CD4-positive, alpha-beta T cell treated with Interleukin-15 for 1 hour (primary cell): ENCODE measurements at regions not wholly inside any gene's neighbourhood (a gene's known extent, or its start where the extent isn't known, plus 50 kb on each side); places are given as distances from the start of the nearest gene placed in this dataset.
"Not testable (repeated sequence)": the region's sequence is repeated elsewhere in the genome, so short reads cannot be mapped to it uniquely, and the experiment has no call there.

Experiments used
- DNase-seq: peaks from one replicate; pipeline ENCODE4 v3.0.0-alpha.2; 2020

GRCh38 chr12:97714107-97714563 lies 251.5 kb downstream of the RMST start:
- DNase-seq: no peak

- DNase-seq: no peak
These were observed 253.8 kb downstream of the RMST start for GRCh38 chr12:97716356-97716755.

GRCh38 chr12:97723801-97724200 lies 261.2 kb downstream of the RMST start:
- not testable (repeated sequence) for DNase-seq

GRCh38 chr12:97745406-97746101 lies 282.9 kb downstream of the RMST start:
- DNase-seq: no peak

GRCh38 chr12:97748298-97748697 lies 285.7 kb downstream of the RMST start:
- no peak for DNase-seq

- no peak for DNase-seq
These were observed 289.1 kb downstream of the RMST start for GRCh38 chr12:97751704-97752103.

GRCh38 chr12:97752129-97752528 lies 289.5 kb downstream of the RMST start:
- DNase-seq: no peak

GRCh38 chr12:97753332-97753731 lies 290.7 kb downstream of the RMST start:
- DNase-seq: no peak

- no peak for DNase-seq
These were observed 291.7 kb downstream of the RMST start for GRCh38 chr12:97754306-97754705.

GRCh38 chr12:97756066-97756666 lies 293.6 kb downstream of the RMST start:
- DNase-seq: no peak

GRCh38 chr12:97756741-97757140 lies 294.1 kb downstream of the RMST start:
- no peak for DNase-seq

- DNase-seq: no peak
These were observed 295.0 kb downstream of the RMST start for GRCh38 chr12:97757481-97758193.

GRCh38 chr12:97758194-97758501 lies 295.5 kb downstream of the RMST start:
- no peak for DNase-seq

- DNase-seq: no peak
These were observed 296.0 kb downstream of the RMST start for GRCh38 chr12:97758586-97758985.

GRCh38 chr12:97760601-97761000 lies 298.0 kb downstream of the RMST start:
- DNase-seq: no peak

- DNase-seq: no peak
These were observed 300.5 kb downstream of the RMST start for GRCh38 chr12:97763113-97763512.

GRCh38 chr12:97764700-97765099 lies 302.1 kb downstream of the RMST start:
- DNase-seq: no peak

GRCh38 chr12:97767347-97767746 lies 304.7 kb downstream of the RMST start:
- DNase-seq: no peak

- DNase-seq: no peak
These were observed 315.5 kb downstream of the RMST start for GRCh38 chr12:97778111-97778510.

- no peak for DNase-seq
These were observed 318.7 kb downstream of the RMST start for GRCh38 chr12:97781342-97781741.

- DNase-seq: no peak
These were observed 322.3 kb downstream of the RMST start for GRCh38 chr12:97784904-97785303.

- no peak for DNase-seq
These were observed 327.7 kb downstream of the RMST start for GRCh38 chr12:97790281-97790680.

- DNase-seq: no peak
These were observed 334.9 kb downstream of the RMST start for GRCh38 chr12:97797473-97797872.

GRCh38 chr12:97800561-97800960 lies 338.0 kb downstream of the RMST start:
- DNase-seq: no peak
